ENCODE measurements at regions not wholly inside any gene's neighbourhood (a gene's known extent, or its start where the extent isn't known, plus 50 kb on each side); places are given as distances from the start of the nearest gene placed in this dataset.

- no peak for DNase-seq
- Histone ChIP-seq H3K9me3 (no peaks in the 10 kb centered on the region), H3K4me1 (ENCODE audit: insufficient read depth) (peaks cover 2% of the 10 kb centered on the region), H3K27me3 (no peaks in the 10 kb centered on the region), H3K36me3 (no peaks in the 10 kb centered on the region), H3K27ac (no peak overlapping the region), H3K4me3 (no peak overlapping the region)
- TF ChIP-seq, protein P1, sequence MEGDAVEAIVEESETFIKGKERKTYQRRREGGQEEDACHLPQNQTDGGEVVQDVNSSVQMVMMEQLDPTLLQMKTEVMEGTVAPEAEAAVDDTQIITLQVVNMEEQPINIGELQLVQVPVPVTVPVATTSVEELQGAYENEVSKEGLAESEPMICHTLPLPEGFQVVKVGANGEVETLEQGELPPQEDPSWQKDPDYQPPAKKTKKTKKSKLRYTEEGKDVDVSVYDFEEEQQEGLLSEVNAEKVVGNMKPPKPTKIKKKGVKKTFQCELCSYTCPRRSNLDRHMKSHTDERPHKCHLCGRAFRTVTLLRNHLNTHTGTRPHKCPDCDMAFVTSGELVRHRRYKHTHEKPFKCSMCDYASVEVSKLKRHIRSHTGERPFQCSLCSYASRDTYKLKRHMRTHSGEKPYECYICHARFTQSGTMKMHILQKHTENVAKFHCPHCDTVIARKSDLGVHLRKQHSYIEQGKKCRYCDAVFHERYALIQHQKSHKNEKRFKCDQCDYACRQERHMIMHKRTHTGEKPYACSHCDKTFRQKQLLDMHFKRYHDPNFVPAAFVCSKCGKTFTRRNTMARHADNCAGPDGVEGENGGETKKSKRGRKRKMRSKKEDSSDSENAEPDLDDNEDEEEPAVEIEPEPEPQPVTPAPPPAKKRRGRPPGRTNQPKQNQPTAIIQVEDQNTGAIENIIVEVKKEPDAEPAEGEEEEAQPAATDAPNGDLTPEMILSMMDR (IDR thresholded peaks at IDR 0.05) = no peak
- no peak for TF ChIP-seq POLR2A (IDR thresholded peaks at IDR 0.05)
- no peak for TF ChIP-seq EP300 (IDR thresholded peaks at IDR 0.05)
- WGBS, 3 donors = 70 to 79% (median 72%) methylated on average over 10 of the region's 10 CpGs
- intact Hi-C loops (cut with DNase I) = no loop called here
Measured at GRCh38 chr9:91098203-91098850, 263.4 kb downstream of the AUH start.

DNA sequence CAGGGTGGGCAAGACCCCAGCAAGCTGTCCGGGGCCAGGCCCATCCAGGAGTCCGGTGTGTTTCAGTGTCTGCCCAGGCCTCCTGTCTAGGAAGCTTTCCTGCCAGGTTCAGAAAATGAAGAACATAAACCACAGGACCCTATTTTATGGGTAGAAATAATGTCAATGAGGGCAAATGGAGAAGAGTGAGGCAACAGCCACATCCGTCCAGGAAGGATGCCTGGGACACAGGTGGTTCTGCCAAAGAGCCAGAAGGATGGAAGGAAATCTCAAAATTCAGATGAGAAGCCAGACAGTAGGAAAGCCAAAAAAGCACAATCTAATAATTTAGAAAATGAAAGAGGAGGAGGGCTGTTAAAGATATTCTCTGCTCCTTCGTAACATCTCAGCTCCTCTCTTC lies 262.3 kb downstream of the AUH start:
- intact Hi-C loops (cut with DNase I) = no loop called here
- Histone ChIP-seq H3K4me1 (ENCODE audit: insufficient read depth) (peaks cover 2% of the 10 kb centered on the region), H3K27ac (no peak overlapping the region), H3K4me3 (no peak overlapping the region), H3K9me3 (no peaks in the 10 kb centered on the region), H3K36me3 (no peaks in the 10 kb centered on the region), H3K27me3 (no peaks in the 10 kb centered on the region)
- no peak for DNase-seq
- no peak for TF ChIP-seq POLR2A (IDR thresholded peaks at IDR 0.05)
- no peak for TF ChIP-seq EP300 (IDR thresholded peaks at IDR 0.05)
- TF ChIP-seq, protein P1 (IDR thresholded peaks at IDR 0.05) = no peak
- WGBS, 3 donors = 69 to 83% (median 76%) methylated on average over 4 of the region's 4 CpGs

GRCh38 chr9:91100878-91101450 lies 260.8 kb downstream of the AUH start:
- peak overlapping the region in 1 of 2 donors; percentile 42 for H3K27ac ChIP-seq
- peaks cover 2% of the 10 kb centered on the region for H3K4me1 ChIP-seq (ENCODE audit: insufficient read depth)
- peak in 2 of 5 donors; percentile 21 to 47 for DNase-seq
- 52 to 67% (median 62%) methylated on average over 6 of the region's 6 CpGs for WGBS, 3 donors
- no peaks in the 10 kb centered on the region for H3K36me3 ChIP-seq
- H3K27me3 ChIP-seq = no peaks in the 10 kb centered on the region
- H3K4me3 ChIP-seq = no peak overlapping the region
- intact Hi-C loops (cut with DNase I) = loop anchor here in 2 of 4 donors (5.0 to 10.0 kb wide), 2 partner anchors 91 to 324 kb away; partner anchors contain the start of gene NFIL3 (in 1 of the 2)
- no peaks in the 10 kb centered on the region for H3K9me3 ChIP-seq
- TF ChIP-seq, protein P1 (IDR thresholded peaks at IDR 0.05) = no peak

DNA sequence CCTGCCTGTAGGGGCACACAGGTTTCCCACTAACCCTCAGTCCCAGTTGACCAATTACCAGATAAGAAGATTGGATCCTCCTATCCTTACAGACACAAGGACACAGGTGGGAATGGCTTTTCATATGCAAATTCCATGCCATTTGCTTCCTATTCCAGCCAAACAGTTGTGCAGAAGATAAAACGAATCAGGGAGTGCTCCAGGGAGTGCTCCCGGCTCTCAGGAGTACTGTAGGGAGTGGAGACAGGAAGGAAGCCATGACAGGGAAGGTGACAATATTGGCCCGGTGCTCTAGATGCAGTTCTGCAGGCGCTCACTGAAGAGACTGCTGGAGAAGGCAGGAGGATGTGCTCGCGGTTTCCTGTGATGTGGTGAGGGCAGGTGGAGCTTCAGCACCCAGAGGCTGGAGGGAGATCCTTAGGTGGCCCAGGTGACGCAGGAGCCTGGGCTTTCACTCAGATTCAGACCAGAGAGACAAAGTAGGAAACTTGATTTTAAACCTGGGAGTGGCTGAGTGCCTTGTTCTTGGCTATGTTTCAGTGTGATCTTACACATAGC lies 260.0 kb downstream of the AUH start:
- 70 to 78% (median 74%) methylated on average over 7 of the region's 7 CpGs for WGBS, 3 donors
- H3K4me3 ChIP-seq = no peak overlapping the region
- H3K36me3 ChIP-seq = no peaks in the 10 kb centered on the region
- no peaks in the 10 kb centered on the region for H3K27me3 ChIP-seq
- intact Hi-C loops (cut with DNase I) = loop anchor here in 2 of 4 donors (5.0 to 10.0 kb wide), 2 partner anchors 91 to 323 kb away; partner anchors contain the start of gene NFIL3 (in 1 of the 2)
- H3K27ac ChIP-seq = no peak overlapping the region
- H3K4me1 ChIP-seq (ENCODE audit: insufficient read depth) = peaks cover 5% of the 10 kb centered on the region
- DNase-seq = no peak
- TF ChIP-seq, protein P1 (IDR thresholded peaks at IDR 0.05) = no peak
- TF ChIP-seq EP300 (IDR thresholded peaks at IDR 0.05) (no peak), POLR2A (IDR thresholded peaks at IDR 0.05) (no peak)
- no peaks in the 10 kb centered on the region for H3K9me3 ChIP-seq

Measured in ovary (tissue), 7 donors.